Posterior vena cava (tissue), 2 donors: ENCODE measurements at regions not wholly inside any gene's neighbourhood (a gene's known extent, or its start where the extent isn't known, plus 50 kb on each side); places are given as distances from the start of the nearest gene placed in this dataset.
A peak's percentile ranks its signal among the peaks of the same experiment; 100 is the strongest.
"Not testable (repeated sequence)": the region's sequence is repeated elsewhere in the genome, so short reads cannot be mapped to it uniquely, and the experiment has no call there.

Source experiments
- DNase-seq: peaks from one replicate; pipeline ENCODE4 v3.0.0-alpha.2; 2020; ENCODE audit warnings: low spot score
- intact Hi-C, 2 donors: fragments of 100-400 bp; cut with DNase I; formaldehyde crosslinking; loops; one replicate each; pipeline versions ENCODE4 v1.14.1 to v1.14.2; 2022 to 2023
- donor health status: DM: yes; HTN: yes; CAD: no.
- donor health status: DM: yes; HTN: yes; CAD: no.

- intact Hi-C loops: no loop called here
- no peak for DNase-seq
Measured at GRCh38 chr1:56123421-56123820, 455.9 kb downstream of the PLPP3 start.

GRCh38 chr1:56120021-56120420, 459.3 kb downstream of the PLPP3 start:
- DNase-seq: no peak
- intact Hi-C loops: no loop called here

GRCh38 chr1:56118676-56119075, 460.7 kb downstream of the PLPP3 start:
- intact Hi-C loops, DNase-seq: not testable (repeated sequence)

GRCh38 chr1:56115701-56116100, 463.7 kb downstream of the PLPP3 start:
- intact Hi-C loops: no loop called here
- DNase-seq: no peak

DNA sequence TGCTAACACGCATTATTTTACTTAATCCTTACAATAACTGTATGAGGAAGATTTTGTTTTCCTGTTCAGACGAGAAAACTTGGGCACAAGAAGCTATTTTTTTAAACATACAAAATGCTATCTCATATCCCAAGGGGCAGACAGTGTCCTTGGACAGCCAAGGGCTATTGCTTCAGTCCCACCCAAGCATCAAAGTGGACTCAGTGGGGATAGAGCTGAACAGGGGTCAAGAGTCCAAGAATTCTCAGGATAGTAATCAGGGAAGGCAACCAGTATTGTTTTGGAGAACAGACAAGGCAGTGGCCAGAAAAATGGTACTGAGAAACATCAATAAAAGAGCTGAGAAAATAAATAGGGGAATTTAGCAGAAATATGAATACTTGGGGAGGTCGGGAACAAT, 465.7 kb downstream of the PLPP3 start:
- intact Hi-C loops: no loop called here
- no peak for DNase-seq

DNA sequence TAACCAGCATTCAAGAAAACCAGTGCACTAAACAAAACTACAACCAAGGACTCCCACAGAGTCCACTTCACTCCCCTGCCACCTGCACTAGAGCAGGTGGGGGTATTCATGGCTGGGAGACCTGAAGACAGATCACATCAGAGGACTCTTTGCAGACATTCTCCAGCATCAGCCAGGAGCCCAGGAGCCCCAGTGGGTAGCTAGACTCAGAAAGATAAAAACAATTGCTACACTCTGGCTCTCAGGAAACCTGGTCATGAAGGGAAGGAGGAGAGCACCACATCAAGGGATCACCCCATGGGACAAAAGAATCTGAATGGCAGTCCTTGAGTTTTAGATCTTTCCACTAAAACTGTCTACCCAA, 472.1 kb downstream of the PLPP3 start:
- intact Hi-C loops: no loop called here
- no peak for DNase-seq

DNA sequence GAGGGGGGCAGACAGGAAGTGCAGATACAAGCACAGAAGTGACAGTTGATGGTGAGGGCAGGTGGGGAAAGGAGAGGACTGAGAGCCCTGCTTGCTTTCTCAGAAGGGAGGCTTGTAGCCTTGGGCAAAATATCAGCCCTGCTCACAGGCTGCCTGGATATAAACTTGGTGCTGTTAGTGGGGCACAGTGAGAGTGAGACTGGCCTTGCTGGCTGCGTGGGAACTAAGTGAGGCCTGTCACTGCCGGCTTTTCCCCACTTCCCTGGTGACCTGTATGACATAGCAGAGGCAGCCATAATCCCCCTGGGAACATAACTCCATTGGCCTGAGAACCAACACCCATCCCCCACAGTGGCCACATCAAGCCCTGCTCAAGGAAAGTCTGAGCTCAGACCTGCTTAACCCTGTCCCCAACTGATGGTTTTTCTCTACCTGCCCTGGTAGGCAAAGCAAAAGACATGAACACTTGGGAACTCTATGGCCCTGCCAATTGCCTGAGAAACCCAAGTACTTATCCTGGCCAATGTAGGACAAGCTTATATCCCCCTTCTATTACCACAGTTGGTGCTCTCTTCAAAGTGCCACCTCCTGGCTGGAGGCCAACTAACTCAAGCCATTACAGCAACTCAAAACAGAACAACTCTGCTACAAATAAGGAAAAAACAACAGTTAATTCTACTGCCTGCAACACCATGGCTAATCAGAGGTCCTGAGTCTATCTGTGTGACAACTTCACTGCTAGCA, 472.7 kb downstream of the PLPP3 start:
- no peak for DNase-seq
- intact Hi-C loops: no loop called here

- DNase-seq: no peak
- intact Hi-C loops: no loop called here
Measured at GRCh38 chr1:56105397-56105796, 474.0 kb downstream of the PLPP3 start.

GRCh38 chr1:56099766-56100265, 479.5 kb downstream of the PLPP3 start:
- intact Hi-C loops: no loop called here
- DNase-seq: no peak

DNA sequence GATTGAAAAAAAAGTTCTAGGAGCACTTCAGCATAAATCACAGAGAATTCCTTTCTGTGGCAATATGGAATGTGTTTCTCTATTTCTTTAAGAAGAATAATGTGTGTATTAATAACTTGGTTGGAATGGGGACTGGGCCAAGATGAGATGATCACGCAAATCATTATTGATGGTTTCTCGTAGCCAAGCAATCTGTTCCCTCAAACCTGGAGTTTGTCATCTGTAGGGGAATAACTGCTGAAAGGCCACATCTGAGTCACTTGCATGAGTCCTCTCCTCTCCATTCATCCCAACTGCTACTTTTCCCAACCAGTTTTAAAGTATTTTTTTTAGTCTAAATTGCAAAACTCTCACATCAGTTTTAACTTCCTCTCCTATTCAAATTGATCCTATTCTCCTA, 480.4 kb downstream of the PLPP3 start:
- no peak for DNase-seq
- intact Hi-C loops: no loop called here

- DNase-seq: no peak
- intact Hi-C loops: no loop called here
Measured at GRCh38 chr1:56097713-56098112, 481.6 kb downstream of the PLPP3 start.

GRCh38 chr1:56095696-56096665, 483.4 kb downstream of the PLPP3 start:
- intact Hi-C loops: no loop called here
- DNase-seq: no peak

DNA sequence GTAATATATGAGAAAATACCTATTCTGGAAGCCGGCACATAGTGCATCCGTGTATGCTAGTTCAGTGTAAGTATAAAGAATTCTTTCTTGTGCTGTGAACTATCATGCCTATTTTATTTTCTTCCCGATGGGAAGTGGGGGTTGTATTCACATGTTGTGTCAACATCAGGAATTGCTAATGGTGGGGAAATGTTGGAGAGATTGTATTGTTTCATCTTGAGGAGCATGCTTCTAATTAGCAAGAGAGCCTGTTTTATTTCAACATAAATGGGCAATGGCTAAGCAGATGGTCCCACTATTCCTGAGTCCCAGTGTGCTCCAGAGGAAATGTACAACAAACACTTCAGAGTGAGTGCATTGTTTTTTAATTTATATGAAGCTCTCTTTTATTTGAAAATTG, 485.2 kb downstream of the PLPP3 start:
- intact Hi-C loops: no loop called here
- DNase-seq: no peak

- DNase-seq: no peak
- intact Hi-C loops: no loop called here
Measured at GRCh38 chr1:56092684-56093570, 486.4 kb downstream of the PLPP3 start.

DNA sequence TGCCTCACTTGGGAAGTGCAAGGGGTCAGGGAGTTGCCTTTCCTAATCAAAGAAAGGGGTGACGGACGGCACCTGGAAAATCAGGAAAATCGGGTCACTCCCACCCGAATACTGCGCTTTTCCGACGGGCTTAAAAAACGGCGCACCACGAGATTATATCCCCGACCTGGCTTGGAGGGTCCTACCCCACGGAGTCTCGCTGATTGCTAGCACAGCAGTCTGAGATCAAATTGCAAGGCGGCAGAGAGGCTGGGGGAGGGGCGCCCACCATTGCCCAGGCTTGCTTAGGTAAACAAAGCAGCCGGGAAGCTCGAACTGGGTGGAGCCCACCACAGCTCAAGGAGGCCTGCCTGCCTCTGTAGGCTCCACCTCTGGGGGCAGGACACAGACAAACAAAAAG, 489.5 kb downstream of the PLPP3 start:
- DNase-seq, intact Hi-C loops: not testable (repeated sequence)

DNA sequence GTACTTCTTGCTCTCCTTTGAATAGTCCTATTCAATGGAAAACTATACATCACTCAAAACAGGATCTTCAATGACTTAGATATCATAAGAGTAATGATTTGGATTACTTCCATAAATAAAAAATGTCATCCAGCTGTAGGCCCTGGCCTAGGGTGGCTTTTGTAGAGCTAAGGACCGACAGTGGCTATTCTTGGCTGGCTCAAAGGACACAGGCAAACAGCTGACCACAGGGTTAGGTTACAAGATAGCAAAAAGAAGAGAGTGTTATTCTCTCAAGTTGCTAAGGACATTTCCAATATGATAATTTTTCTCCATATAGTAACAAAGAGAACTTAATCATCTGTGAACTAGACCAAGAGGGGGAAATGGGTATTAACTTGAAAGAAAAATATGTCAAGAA, 495.1 kb downstream of the PLPP3 start:
- intact Hi-C loops: no loop called here

DNA sequence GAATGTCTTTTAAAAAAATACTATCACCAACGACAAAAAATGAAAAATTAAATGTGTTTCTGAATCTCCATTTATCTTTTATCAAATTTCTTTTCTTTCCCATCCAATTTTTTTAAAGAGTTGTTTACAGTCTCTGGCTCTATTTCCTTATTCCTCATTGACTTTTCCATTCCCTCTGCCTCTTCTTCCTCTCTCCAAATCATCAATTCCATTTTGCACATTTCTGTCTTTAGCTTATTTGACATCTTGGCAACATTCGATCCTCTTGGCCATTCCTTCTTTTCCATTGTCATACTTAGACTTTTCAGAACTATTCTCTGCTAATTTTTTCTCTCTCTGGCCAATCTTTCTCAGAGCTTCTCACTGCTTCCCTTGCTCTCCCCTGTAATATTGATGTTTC, 497.6 kb downstream of the PLPP3 start:
- DNase-seq: no peak
- intact Hi-C loops: no loop called here

More for the DNA sequence above, 495.1 kb downstream of the PLPP3 start:
- DNase-seq: no peak

DNA sequence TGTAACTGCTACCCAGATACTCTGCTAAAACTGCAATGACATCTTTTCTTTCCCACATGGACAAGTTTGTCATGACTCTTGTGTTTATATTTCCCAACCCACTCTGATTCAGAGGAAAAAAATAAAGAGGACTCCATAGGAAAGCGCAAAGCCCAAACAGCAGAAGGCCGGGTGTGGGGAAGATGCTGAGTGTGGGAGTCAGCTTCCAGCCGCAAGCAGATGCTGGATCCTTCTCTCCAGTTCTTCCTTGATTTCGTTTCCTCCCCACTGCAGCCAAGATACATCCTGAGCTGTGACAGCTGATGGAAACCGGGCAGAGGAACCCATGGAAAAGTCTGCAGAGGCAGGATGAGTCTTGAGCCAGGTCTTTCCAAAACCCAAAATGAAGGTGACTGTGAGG, 498.2 kb downstream of the PLPP3 start:
- peak; percentile 78 for DNase-seq
- intact Hi-C loops: no loop called here

DNA sequence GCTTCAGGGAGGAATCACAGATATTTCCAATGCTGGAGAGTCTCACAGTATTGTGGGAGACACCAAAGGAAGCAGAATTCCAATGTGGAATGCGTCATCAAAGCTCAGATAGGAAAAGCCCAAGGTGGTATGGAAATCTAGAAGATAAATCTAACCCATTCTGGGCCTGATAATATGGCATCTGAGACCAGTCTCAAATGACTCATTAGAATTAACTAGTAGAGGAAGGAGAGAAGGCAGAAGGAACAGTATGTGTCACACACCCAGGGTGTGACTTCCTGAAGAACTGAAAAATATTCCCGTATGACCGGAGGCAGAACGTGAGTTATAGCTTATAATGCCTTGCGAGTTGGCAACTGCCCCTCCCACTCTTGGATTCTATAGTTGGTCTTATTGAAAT, 499.2 kb downstream of the PLPP3 start:
- no peak for DNase-seq
- intact Hi-C loops: no loop called here

GRCh38 chr1:56079391-56079790, 500.0 kb downstream of the PLPP3 start:
- intact Hi-C loops: no loop called here
- DNase-seq: no peak
